ENCODE measurements at regions not wholly inside any gene's neighbourhood (a gene's known extent, or its start where the extent isn't known, plus 50 kb on each side); places are given as distances from the start of the nearest gene placed in this dataset.

GRCh38 chr9:134987376-134987775, 69.7 kb upstream of the FCN1 start:
- H3K9me3 ChIP-seq (ENCODE audit: control insufficient read depth in 1 of 2, insufficient read depth in 1 of 2, low read depth in 1 of 2, low read length in 2 of 2) = no peaks in the 10 kb centered on the region
- no peak overlapping the region for H2AFZ ChIP-seq (ENCODE audit: low read depth, low read length, poor library complexity, severe bottlenecking)
- no peaks in the 10 kb centered on the region for H3K36me3 ChIP-seq (ENCODE audit: control insufficient read depth in 1 of 2, insufficient read depth in 2 of 2, low read length in 2 of 2)
- ChIA-PET RAD21 (ENCODE audit: low non-redundant PET in 1 of 2, low total read pairs in 2 of 2, uncharacterized antibody in 2 of 2, unreplicated experiment in 2 of 2) (no interaction called here), CTCF (no interaction called here), POLR2A (no interaction called here)
- DNase-seq (ENCODE audit: low read depth, low spot score) = no peak
- intact Hi-C loops (cut with micrococcal nuclease) = loop anchor here (10.0 kb wide), 1 partner anchor 293 kb away; no protein-coding TSS in a partner anchor
- H3K79me2 ChIP-seq (ENCODE audit: insufficient read depth, low read length) = no peaks in the 10 kb centered on the region
- H3K4me1 ChIP-seq (ENCODE audit: control insufficient read depth in 1 of 2, insufficient read depth in 2 of 2, low read length in 2 of 2) = no peaks in the 10 kb centered on the region
- H3K9me2 ChIP-seq (ENCODE audit: insufficient read depth) = no peaks in the 10 kb centered on the region
- ATAC-seq = no peak
- H4K20me1 ChIP-seq (ENCODE audit: insufficient read depth) = no peaks in the 10 kb centered on the region
- H3K4me3 ChIP-seq (replicated peaks in 1 of 2; ENCODE audit: low read depth in 1 of 2, low read length in 2 of 2) = no peak overlapping the region
- no peak overlapping the region for H3K4me2 ChIP-seq (ENCODE audit: low read length)
- TF ChIP-seq EGR1 (IDR thresholded peaks at IDR 0.05; ENCODE audit: low read depth) (no peak), ZBTB33 (IDR thresholded peaks at IDR 0.05; ENCODE audit: extremely low read depth, insufficient replicate concordance, low read length) (no peak), RAD21 (IDR thresholded peaks at IDR 0.05; ENCODE audit: low read depth) (no peak), SP1 (IDR thresholded peaks at IDR 0.05; ENCODE audit: low read depth) (no peak), REST (IDR thresholded peaks at IDR 0.05; ENCODE audit: low read depth) (no peak), ELF1 (IDR thresholded peaks at IDR 0.05; ENCODE audit: borderline replicate concordance, low read depth) (no peak), JUND (IDR thresholded peaks at IDR 0.05) (no peak), MAX (IDR thresholded peaks at IDR 0.05) (no peak), POLR2A (IDR thresholded peaks at IDR 0.05; ENCODE audit: borderline replicate concordance, extremely low read depth, insufficient read depth, insufficient read length) (no peak), CEBPB (IDR thresholded peaks at IDR 0.05; ENCODE audit: low read depth) (no peak), ZFX (IDR thresholded peaks at IDR 0.05) (no peak), CBX3 (IDR thresholded peaks at IDR 0.05; ENCODE audit: low read depth) (no peak), EZH2 (IDR thresholded peaks at IDR 0.05) (no peak), SRF (IDR thresholded peaks at IDR 0.05; ENCODE audit: low read depth) (no peak), FOSL1 (IDR thresholded peaks at IDR 0.05; ENCODE audit: low read depth) (no peak)
- TF ChIP-seq, protein P1, sequence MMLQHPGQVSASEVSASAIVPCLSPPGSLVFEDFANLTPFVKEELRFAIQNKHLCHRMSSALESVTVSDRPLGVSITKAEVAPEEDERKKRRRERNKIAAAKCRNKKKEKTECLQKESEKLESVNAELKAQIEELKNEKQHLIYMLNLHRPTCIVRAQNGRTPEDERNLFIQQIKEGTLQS (IDR thresholded peaks at IDR 0.05) = no peak
- H3K9ac ChIP-seq (ENCODE audit: low read length) = no peak overlapping the region
- no TSS peak for BruUV-seq (replicated peaks)
- H3K27me3 ChIP-seq (ENCODE audit: insufficient read depth, low read length) = peaks cover 5% of the 10 kb centered on the region; the same call in 1 of the 2 replicates
- no peak overlapping the region for H3K27ac ChIP-seq (ENCODE audit: low read depth, low read length)

Measured in HCT116 (cell line).